CD14-positive monocyte (primary cell): ENCODE measurements at regions not wholly inside any gene's neighbourhood (a gene's known extent, or its start where the extent isn't known, plus 50 kb on each side); places are given as distances from the start of the nearest gene placed in this dataset.

ENCODE experiments used
- DNase-seq, 3 donors: peaks; one replicate each; pipeline ENCODE4 v3.0.0-alpha.2; 2011 to 2022
- H2AFZ ChIP-seq: 2 replicates; pipeline ENCODE4 v1.6.0; 2012; ENCODE audit warnings: mild to moderate bottlenecking, low read depth, low read length, inconsistent platforms; ENCODE audit not compliant: insufficient read depth, poor library complexity, severe bottlenecking
- H3K27ac ChIP-seq, 2 donors: 1 replicate in 1 of 2; 2 replicates in 1 of 2; pipeline ENCODE4 v1.5.1; 2012 to 2013; ENCODE audit warnings: low read length in 2 of 2, control low read depth in 1 of 2, inconsistent platforms in 1 of 2, low read depth in 1 of 2, mild to moderate bottlenecking in 1 of 2
- H3K27me3 ChIP-seq, 2 donors: one replicate each; pipeline versions ENCODE4 v1.6.0 to v1.6.1; 2011 to 2013; ENCODE audit warnings: low read length in 2 of 2; ENCODE audit not compliant: control insufficient read depth in 2 of 2, insufficient read depth in 2 of 2
- H3K36me3 ChIP-seq, 2 donors: replicated peaks in 1 of 2; 1 replicate in 1 of 2; 2 replicates in 1 of 2; pipeline versions ENCODE4 v1.5.1 to v1.6.1; 2012 to 2013; ENCODE audit warnings: low read length in 2 of 2, control low read depth in 1 of 2, inconsistent platforms in 1 of 2, mild to moderate bottlenecking in 1 of 2; ENCODE audit not compliant: insufficient read depth in 2 of 2, control insufficient read depth in 1 of 2
- H3K4me1 ChIP-seq, 2 donors: 1 replicate in 1 of 2; 2 replicates in 1 of 2; pipeline versions ENCODE4 v1.5.1 to v1.6.1; 2012 to 2013; ENCODE audit warnings: low read length in 2 of 2, control low read depth in 1 of 2, inconsistent platforms in 1 of 2, mild to moderate bottlenecking in 1 of 2, moderate library complexity in 1 of 2; ENCODE audit not compliant: insufficient read depth in 2 of 2, control insufficient read depth in 1 of 2
- H3K4me2 ChIP-seq: replicated peaks from 2 replicates; pipeline ENCODE3; 2012; ENCODE audit warnings: low read length, moderate library complexity, mild to moderate bottlenecking; ENCODE audit not compliant: poor library complexity, severe bottlenecking; ENCODE audit errors: extremely low read depth
- H3K4me3 ChIP-seq, 3 experiments: fragments of 200-600 bp in 1 of 3; sonication (generic) in 1 of 3; replicated peaks in 1 of 3; 1 replicate in 2 of 3; 2 replicates in 1 of 3; pipeline ENCODE4 v1.5.1; 2011 to 2013; ENCODE audit warnings: low read length in 3 of 3, mild to moderate bottlenecking in 3 of 3, control low read depth in 2 of 3, low read depth in 2 of 3, inconsistent platforms in 1 of 3, moderate library complexity in 1 of 3
- H3K79me2 ChIP-seq: 2 replicates; pipeline ENCODE4 v1.6.0; 2012; ENCODE audit warnings: mild to moderate bottlenecking, control low read depth, inconsistent platforms, low read length, moderate library complexity; ENCODE audit not compliant: insufficient read depth
- H3K9ac ChIP-seq: 2 replicates; pipeline ENCODE4 v1.6.0; 2017; ENCODE audit warnings: low read length, mild to moderate bottlenecking; ENCODE audit not compliant: insufficient read depth, poor library complexity, severe bottlenecking
- H3K9me3 ChIP-seq, 2 donors: replicated peaks in 1 of 2; 1 replicate in 1 of 2; 2 replicates in 1 of 2; pipeline versions ENCODE4 v1.5.1 to v1.6.1; 2012 to 2013; ENCODE audit warnings: low read length in 2 of 2, control low read depth in 1 of 2; ENCODE audit not compliant: control insufficient read depth in 1 of 2, insufficient read depth in 1 of 2
- H4K20me1 ChIP-seq: 2 replicates; pipeline ENCODE4 v1.6.0; 2012; ENCODE audit warnings: mild to moderate bottlenecking, low read length, control low read depth, moderate library complexity; ENCODE audit not compliant: insufficient read depth
- H3K27ac Mint-ChIP-seq, 7 donors: one replicate each; pipeline ENCODE4 v1.8.0; 2020; ENCODE audit warnings: mild to moderate bottlenecking in 7 of 7, mixed read lengths in 7 of 7, moderate library complexity in 6 of 7, inconsistent platforms in 2 of 7
- H3K27me3 Mint-ChIP-seq, 3 donors: one replicate each; pipeline ENCODE4 v1.8.0; 2021 to 2022; ENCODE audit warnings: low read depth in 3 of 3, mild to moderate bottlenecking in 3 of 3, mixed read lengths in 3 of 3, moderate library complexity in 3 of 3, inconsistent platforms in 1 of 3
- H3K36me3 Mint-ChIP-seq, 2 donors: one replicate each; pipeline ENCODE4 v1.8.0; 2020; ENCODE audit warnings: mixed read lengths in 2 of 2, inconsistent platforms in 1 of 2, mild to moderate bottlenecking in 1 of 2
- H3K4me1 Mint-ChIP-seq: one replicate; pipeline ENCODE4 v1.8.0; 2020; ENCODE audit warnings: mild to moderate bottlenecking, mixed read lengths
- H3K4me3 Mint-ChIP-seq, 2 donors: one replicate each; pipeline ENCODE4 v1.8.0; 2020; ENCODE audit warnings: mild to moderate bottlenecking in 2 of 2, mixed read lengths in 2 of 2, moderate library complexity in 1 of 2
- H3K9me3 Mint-ChIP-seq, 7 donors: one replicate each; pipeline ENCODE4 v1.8.0; 2020 to 2022; ENCODE audit warnings: mixed read lengths in 7 of 7, mild to moderate bottlenecking in 6 of 7, moderate library complexity in 6 of 7, inconsistent platforms in 2 of 7
- WGBS: methylation state at CpG from one replicate; pipeline ENCODE4 v1.1.5; 2013; ENCODE audit warnings: missing lambda C conversion rate; ENCODE audit not compliant: insufficient coverage; 5-methylcytosine and 5-hydroxymethylcytosine counted together
- intact Hi-C, 2 donors: fragments of 100-400 bp; cut with micrococcal nuclease; formaldehyde crosslinking; loops; one replicate each; pipeline versions ENCODE4 v1.15.0 to v1.15.1; 2023
- TF ChIP-seq, protein P1 (sequence below): fragments of 200-600 bp; IDR thresholded peaks from one replicate; pipeline ENCODE4 v1.8.0; 2022; ENCODE audit warnings: antibody characterized with exemption, mild to moderate bottlenecking

GRCh38 chr2:48213646-48214045, 100.8 kb upstream of the FOXN2 start:
- Mint-ChIP-seq H3K27me3 (peaks cover 0 to 3% (median 2%) of the 10 kb centered on the region in 3 donors), H3K9me3 (peaks cover 0 to 5% (median 0%) of the 10 kb centered on the region in 7 donors), H3K4me3 (no peak overlapping the region), H3K27ac (no peak overlapping the region), H3K4me1 (peaks cover 30% of the 10 kb centered on the region), H3K36me3 (peaks cover 3 to 5% of the 10 kb centered on the region in 2 donors)
- H3K9ac ChIP-seq, result no peak overlapping the region
- H3K79me2 ChIP-seq, result no peaks in the 10 kb centered on the region
- WGBS, result no CpG with 5 or more reads among the region's 3 CpGs
- H3K36me3 ChIP-seq, result no peaks in the 10 kb centered on the region
- no peak overlapping the region for H3K4me3 ChIP-seq
- no peak overlapping the region for H3K4me2 ChIP-seq
- TF ChIP-seq, protein P1, sequence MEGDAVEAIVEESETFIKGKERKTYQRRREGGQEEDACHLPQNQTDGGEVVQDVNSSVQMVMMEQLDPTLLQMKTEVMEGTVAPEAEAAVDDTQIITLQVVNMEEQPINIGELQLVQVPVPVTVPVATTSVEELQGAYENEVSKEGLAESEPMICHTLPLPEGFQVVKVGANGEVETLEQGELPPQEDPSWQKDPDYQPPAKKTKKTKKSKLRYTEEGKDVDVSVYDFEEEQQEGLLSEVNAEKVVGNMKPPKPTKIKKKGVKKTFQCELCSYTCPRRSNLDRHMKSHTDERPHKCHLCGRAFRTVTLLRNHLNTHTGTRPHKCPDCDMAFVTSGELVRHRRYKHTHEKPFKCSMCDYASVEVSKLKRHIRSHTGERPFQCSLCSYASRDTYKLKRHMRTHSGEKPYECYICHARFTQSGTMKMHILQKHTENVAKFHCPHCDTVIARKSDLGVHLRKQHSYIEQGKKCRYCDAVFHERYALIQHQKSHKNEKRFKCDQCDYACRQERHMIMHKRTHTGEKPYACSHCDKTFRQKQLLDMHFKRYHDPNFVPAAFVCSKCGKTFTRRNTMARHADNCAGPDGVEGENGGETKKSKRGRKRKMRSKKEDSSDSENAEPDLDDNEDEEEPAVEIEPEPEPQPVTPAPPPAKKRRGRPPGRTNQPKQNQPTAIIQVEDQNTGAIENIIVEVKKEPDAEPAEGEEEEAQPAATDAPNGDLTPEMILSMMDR, result no peak
- no peaks in the 10 kb centered on the region for H3K27me3 ChIP-seq
- peaks cover 13 to 19% of the 10 kb centered on the region in 2 donors for H3K4me1 ChIP-seq
- no peaks in the 10 kb centered on the region for H4K20me1 ChIP-seq
- no peaks in the 10 kb centered on the region for H3K9me3 ChIP-seq
- H3K27ac ChIP-seq, result no peak overlapping the region
- no peak for DNase-seq
- intact Hi-C loops, result no loop called here
- no peak overlapping the region for H2AFZ ChIP-seq

DNA sequence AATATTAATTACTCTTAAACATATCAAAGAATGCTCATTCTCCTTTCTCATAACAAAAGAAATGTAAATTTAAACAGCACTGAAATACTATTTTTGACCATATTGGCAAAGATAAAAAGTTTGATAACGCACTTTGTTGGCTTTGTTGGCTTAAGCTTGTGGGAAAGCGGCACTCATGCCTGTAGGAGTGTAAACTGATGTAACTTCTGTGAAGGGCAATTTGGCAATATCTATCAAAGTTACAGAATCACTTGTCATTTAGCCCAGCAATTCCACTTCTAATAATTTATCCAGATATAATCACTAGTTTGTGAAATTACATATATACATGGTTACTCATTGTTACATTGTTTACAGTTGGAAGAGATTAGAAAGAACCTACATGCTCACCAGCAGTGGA, 96.3 kb upstream of the FOXN2 start:
- Histone ChIP-seq H3K36me3 (no peaks in the 10 kb centered on the region), H2AFZ (no peak overlapping the region), H3K4me1 (peaks cover 30 to 32% of the 10 kb centered on the region in 2 donors), H3K79me2 (no peaks in the 10 kb centered on the region), H4K20me1 (no peaks in the 10 kb centered on the region), H3K4me3 (no peak overlapping the region), H3K27ac (no peak overlapping the region), H3K4me2 (no peak overlapping the region), H3K9me3 (no peaks in the 10 kb centered on the region), H3K27me3 (no peaks in the 10 kb centered on the region), H3K9ac (no peak overlapping the region)
- H3K4me1 Mint-ChIP-seq, result peaks cover 41% of the 10 kb centered on the region
- no CpG with 5 or more reads among the region's 2 CpGs for WGBS
- intact Hi-C loops, result no loop called here
- DNase-seq, result no peak
- H3K27ac Mint-ChIP-seq, result no peak overlapping the region
- peaks cover 0 to 2% (median 2%) of the 10 kb centered on the region in 3 donors for H3K27me3 Mint-ChIP-seq
- H3K36me3 Mint-ChIP-seq, result peaks cover 0 to under 1% of the 10 kb centered on the region in 2 donors
- TF ChIP-seq, protein P1, result no peak
- peaks cover 0 to 5% (median 0%) of the 10 kb centered on the region in 7 donors for H3K9me3 Mint-ChIP-seq
- H3K4me3 Mint-ChIP-seq, result no peak overlapping the region
